H1 (cell line): ENCODE measurements at regions not wholly inside any gene's neighbourhood (a gene's known extent, or its start where the extent isn't known, plus 50 kb on each side); places are given as distances from the start of the nearest gene placed in this dataset.

Experiments
- CTCF ChIA-PET: fragments of 300-600 bp; sonication (Branson Sonifier 250); formaldehyde crosslinking; loops from one replicate; lab custom pipeline; 2021; ENCODE audit not compliant: partially characterized antibody; lab: Charles Lee
- POLR2A ChIA-PET: fragments of 300-600 bp; sonication (Branson Sonifier 250); formaldehyde crosslinking; loops from one replicate; lab custom pipeline; 2021; ENCODE audit warnings: inconsistent platforms; ENCODE audit not compliant: partially characterized antibody; lab: Charles Lee
- DNase-seq, 2 experiments: peaks; one replicate each; pipeline versions ENCODE4 v3.0.0 to v3.0.0-alpha.2; 2010 to 2022; ENCODE audit warnings: low spot score in 2 of 2, low read depth in 1 of 2, mixed read lengths in 1 of 2
- FAIRE-seq: peaks from 2 replicates; lab custom pipeline; 2011; peaks lifted over from hg19 to GRCh38; lab: Jason Lieb, UNC
- H2AFZ ChIP-seq: 2 replicates; pipeline ENCODE4 v1.8.1; 2012; ENCODE audit warnings: low read length, inconsistent platforms
- H2AK5ac ChIP-seq: 2 replicates; pipeline ENCODE4 v1.6.1; 2013; ENCODE audit warnings: low read depth, low read length
- H2BK120ac ChIP-seq: replicated peaks from 2 replicates; pipeline ENCODE3; 2013; ENCODE audit warnings: low read depth, low read length, inconsistent platforms
- H2BK12ac ChIP-seq: 2 replicates; pipeline ENCODE4 v1.6.1; 2013; ENCODE audit warnings: low read depth, low read length
- H2BK15ac ChIP-seq: 2 replicates; pipeline ENCODE4 v1.6.1; 2013; ENCODE audit warnings: low read length
- H2BK20ac ChIP-seq: 2 replicates; pipeline ENCODE4 v1.6.1; 2013; ENCODE audit warnings: low read length
- H2BK5ac ChIP-seq: 2 replicates; pipeline ENCODE4 v1.6.1; 2013; ENCODE audit warnings: low read depth, low read length
- H3K14ac ChIP-seq: 2 replicates; pipeline ENCODE4 v1.6.1; 2013; ENCODE audit warnings: inconsistent platforms; ENCODE audit not compliant: insufficient read length
- H3K18ac ChIP-seq: 2 replicates; pipeline ENCODE4 v1.6.1; 2013; ENCODE audit warnings: low read length; ENCODE audit errors: extremely low read depth
- H3K23ac ChIP-seq: 2 replicates; pipeline ENCODE4 v1.6.1; 2013; ENCODE audit warnings: inconsistent platforms; ENCODE audit not compliant: insufficient read length
- H3K23me2 ChIP-seq: 2 replicates; pipeline ENCODE4 v1.6.1; 2013; ENCODE audit warnings: low read depth, low read length
- H3K27ac ChIP-seq: 2 replicates; pipeline ENCODE4 v1.6.1; 2011; ENCODE audit warnings: low read depth, low read length, inconsistent platforms
- H3K27me3 ChIP-seq, 4 experiments: replicated peaks in 1 of 4; 1 replicate in 1 of 4; 2 replicates in 3 of 4; pipeline versions ENCODE4 v1.6.1 to v1.8.1; 2011 to 2013; ENCODE audit warnings: low read length in 3 of 4, mild to moderate bottlenecking in 3 of 4, inconsistent platforms in 2 of 4, mixed read lengths in 2 of 4, moderate library complexity in 1 of 4; ENCODE audit not compliant: control insufficient read depth in 3 of 4, insufficient read depth in 3 of 4; ENCODE audit errors: extremely low read depth in 1 of 4
- H3K36me3 ChIP-seq, 4 experiments: 2 replicates each; pipeline versions ENCODE4 v1.6.1 to v1.8.1; 2011 to 2013; ENCODE audit warnings: mild to moderate bottlenecking in 4 of 4, low read length in 3 of 4, moderate library complexity in 2 of 4, control low read depth in 1 of 4, inconsistent platforms in 1 of 4; ENCODE audit not compliant: insufficient read depth in 4 of 4, control insufficient read depth in 2 of 4
- H3K4ac ChIP-seq: replicated peaks from 2 replicates; pipeline ENCODE3; 2013; ENCODE audit warnings: low read length, low read depth, mixed read lengths, inconsistent platforms; ENCODE audit not compliant: insufficient read length
- H3K4me1 ChIP-seq, 4 experiments: replicated peaks in 1 of 4; 1 replicate in 1 of 4; 2 replicates in 3 of 4; pipeline versions ENCODE4 v1.6.1 to v1.8.1; 2011 to 2013; ENCODE audit warnings: low read length in 3 of 4, inconsistent platforms in 2 of 4, mixed read lengths in 1 of 4; ENCODE audit not compliant: insufficient read depth in 4 of 4, control insufficient read depth in 3 of 4
- H3K4me2 ChIP-seq, 2 experiments: 2 replicates each; pipeline versions ENCODE4 v1.6.1 to v1.8.1; 2011 to 2013; ENCODE audit warnings: low read depth in 2 of 2, low read length in 2 of 2, control low read depth in 1 of 2, inconsistent platforms in 1 of 2, mild to moderate bottlenecking in 1 of 2; ENCODE audit not compliant: insufficient read depth in 1 of 2
- H3K4me3 ChIP-seq, 4 experiments: fragments of 200-600, 300-600 bp in 1 of 4; sonication (generic), shearing (Covaris generic), sonication (Bioruptor Twin) in 1 of 4; 2 replicates each; pipeline versions ENCODE4 v1.5.1 to v1.8.1; 2011 to 2016; ENCODE audit warnings: low read length in 4 of 4, low read depth in 3 of 4, control low read depth in 2 of 4, inconsistent platforms in 2 of 4, mild to moderate bottlenecking in 2 of 4, mixed read lengths in 1 of 4, moderate library complexity in 1 of 4; ENCODE audit not compliant: insufficient read depth in 2 of 4; ENCODE audit errors: extremely low read depth in 1 of 4
- H3K56ac ChIP-seq: replicated peaks from 2 replicates; pipeline ENCODE3; 2013; ENCODE audit warnings: low read depth, mild to moderate bottlenecking, mixed read lengths, low read length, inconsistent platforms; ENCODE audit not compliant: insufficient read length
- H3K79me1 ChIP-seq: 2 replicates; pipeline ENCODE4 v1.6.1; 2013; ENCODE audit warnings: low read depth, low read length, control low read depth
- H3K79me2 ChIP-seq, 2 experiments: 2 replicates each; pipeline versions ENCODE4 v1.6.1 to v1.8.1; 2012 to 2013; ENCODE audit warnings: low read length in 2 of 2, mild to moderate bottlenecking in 2 of 2, inconsistent platforms in 1 of 2; ENCODE audit not compliant: insufficient read depth in 2 of 2, control insufficient read depth in 1 of 2
- H3K9ac ChIP-seq, 4 experiments: replicated peaks in 1 of 4; 1 replicate in 1 of 4; 2 replicates in 3 of 4; pipeline versions ENCODE4 v1.6.1 to v1.8.1; 2011 to 2013; ENCODE audit warnings: low read depth in 3 of 4, low read length in 3 of 4, control low read depth in 2 of 4, mild to moderate bottlenecking in 2 of 4, moderate library complexity in 2 of 4, inconsistent platforms in 1 of 4; ENCODE audit errors: extremely low read depth in 1 of 4
- H3K9me3 ChIP-seq, 2 experiments: 2 replicates each; pipeline versions ENCODE4 v1.6.1 to v1.8.1; 2012 to 2013; ENCODE audit warnings: mild to moderate bottlenecking in 2 of 2, moderate library complexity in 2 of 2, control low read depth in 1 of 2, inconsistent platforms in 1 of 2, low read depth in 1 of 2, low read length in 1 of 2, mixed read lengths in 1 of 2; ENCODE audit not compliant: insufficient read depth in 2 of 2
- H4K20me1 ChIP-seq, 2 experiments: replicated peaks in 1 of 2; 2 replicates each; pipeline versions ENCODE3 to v1.8.1; 2011 to 2013; ENCODE audit warnings: inconsistent platforms in 2 of 2, low read length in 2 of 2, mild to moderate bottlenecking in 1 of 2; ENCODE audit not compliant: insufficient read depth in 2 of 2, control insufficient read depth in 1 of 2
- H4K5ac ChIP-seq: 2 replicates; pipeline ENCODE4 v1.6.1; 2013; ENCODE audit warnings: low read length, low read depth, mixed read lengths, inconsistent platforms; ENCODE audit not compliant: insufficient read length
- H4K8ac ChIP-seq: 2 replicates; pipeline ENCODE4 v1.8.0; 2013; ENCODE audit warnings: mild to moderate bottlenecking, moderate library complexity, low read length, inconsistent platforms; ENCODE audit not compliant: insufficient read depth; ENCODE audit errors: extremely low read depth
- H4K91ac ChIP-seq: replicated peaks from 2 replicates; pipeline ENCODE3; 2013; ENCODE audit warnings: low read length, mixed read lengths, inconsistent platforms; ENCODE audit not compliant: insufficient read length
- BCL11A ChIP-seq, 2 experiments: IDR thresholded peaks; one replicate each; pipeline ENCODE4 v1.6.1; 2011; ENCODE audit warnings: low read depth in 2 of 2, low read length in 2 of 2, mild to moderate bottlenecking in 2 of 2
- CREB1 ChIP-seq: IDR thresholded peaks from 2 replicates; pipeline ENCODE4 v1.6.1; 2012; ENCODE audit warnings: inconsistent platforms
- CTBP2 ChIP-seq: IDR thresholded peaks from 2 replicates; pipeline ENCODE4 v1.7.0; 2011; ENCODE audit warnings: borderline replicate concordance, mild to moderate bottlenecking, moderate library complexity, mixed read lengths, low read length; ENCODE audit not compliant: insufficient read depth, insufficient read length
- HDAC2 ChIP-seq, 2 experiments: fragments of 300-600 bp in 1 of 2; sonication (generic) in 1 of 2; IDR thresholded peaks; 2 replicates each; pipeline ENCODE4 v1.6.1; 2011 to 2012; ENCODE audit warnings: low read depth in 2 of 2, low read length in 2 of 2, mild to moderate bottlenecking in 2 of 2, moderate library complexity in 2 of 2, borderline replicate concordance in 1 of 2, inconsistent platforms in 1 of 2
- KDM1A ChIP-seq: fragments of 200-600, 300-600 bp; sonication (generic); IDR thresholded peaks from 2 replicates; pipeline ENCODE4 v1.7.1; 2016; ENCODE audit warnings: mild to moderate bottlenecking, low read length, borderline replicate concordance
- KDM4A ChIP-seq: IDR thresholded peaks from one replicate; pipeline ENCODE4 v1.7.1; 2012; ENCODE audit warnings: low read depth, mild to moderate bottlenecking, moderate library complexity, low read length, inconsistent platforms; ENCODE audit not compliant: severe bottlenecking
- NRF1 ChIP-seq: IDR thresholded peaks from 2 replicates; pipeline ENCODE4 v1.6.1; 2011; ENCODE audit warnings: mild to moderate bottlenecking, low read depth, low read length, improper control_type of control experiment
- PHF8 ChIP-seq: fragments of 200-600 bp; sonication (generic); conservative IDR thresholded peaks from 2 replicates; pipeline ENCODE4 v1.7.1; 2012; ENCODE audit warnings: low read depth, mild to moderate bottlenecking, inconsistent platforms, low read length, moderate library complexity
- SIN3A ChIP-seq, 2 experiments: IDR thresholded peaks in 1 of 2; conservative IDR thresholded peaks in 1 of 2; 2 replicates each; pipeline ENCODE4 v1.6.1; 2011 to 2012; ENCODE audit warnings: low read length in 2 of 2, improper control_type of control experiment in 1 of 2, low read depth in 1 of 2, mild to moderate bottlenecking in 1 of 2
- SIRT6 ChIP-seq: IDR thresholded peaks from one replicate; pipeline ENCODE4 v1.7.1; 2012; ENCODE audit warnings: low read length, inconsistent platforms
- SP4 ChIP-seq: IDR thresholded peaks from 2 replicates; pipeline ENCODE4 v1.6.1; 2012; ENCODE audit warnings: low read length, inconsistent platforms
- TEAD4 ChIP-seq: IDR thresholded peaks from 2 replicates; pipeline ENCODE4 v1.6.1; 2012; ENCODE audit warnings: low read depth, low read length, inconsistent platforms, mixed read lengths
- YY1 ChIP-seq: IDR thresholded peaks from 2 replicates; pipeline ENCODE4 v1.6.1; 2011; ENCODE audit warnings: low read depth, mild to moderate bottlenecking, low read length
- WGBS, 2 experiments: shearing (Covaris generic) in 1 of 2; methylation state at CpG; one replicate each; pipeline versions ENCODE4 v1.1.6 to v1.1.7; 2013 to 2015; ENCODE audit warnings: low lambda C conversion rate in 2 of 2, mixed read lengths in 2 of 2, inconsistent platforms in 1 of 2, low coverage in 1 of 2, missing lambda C conversion rate in 1 of 2; ENCODE audit not compliant: insufficient replicate concordance in 2 of 2, insufficient coverage in 1 of 2, insufficient read length in 1 of 2; ENCODE audit errors: extremely low coverage in 1 of 2, missing lambda C conversion rate in 1 of 2; 5-methylcytosine and 5-hydroxymethylcytosine counted together
- TF ChIP-seq, protein P1 (sequence below): IDR thresholded peaks from 2 replicates; pipeline ENCODE4 v1.6.1; 2011; ENCODE audit warnings: low read depth, mild to moderate bottlenecking, low read length; ENCODE audit not compliant: insufficient read depth

DNA sequence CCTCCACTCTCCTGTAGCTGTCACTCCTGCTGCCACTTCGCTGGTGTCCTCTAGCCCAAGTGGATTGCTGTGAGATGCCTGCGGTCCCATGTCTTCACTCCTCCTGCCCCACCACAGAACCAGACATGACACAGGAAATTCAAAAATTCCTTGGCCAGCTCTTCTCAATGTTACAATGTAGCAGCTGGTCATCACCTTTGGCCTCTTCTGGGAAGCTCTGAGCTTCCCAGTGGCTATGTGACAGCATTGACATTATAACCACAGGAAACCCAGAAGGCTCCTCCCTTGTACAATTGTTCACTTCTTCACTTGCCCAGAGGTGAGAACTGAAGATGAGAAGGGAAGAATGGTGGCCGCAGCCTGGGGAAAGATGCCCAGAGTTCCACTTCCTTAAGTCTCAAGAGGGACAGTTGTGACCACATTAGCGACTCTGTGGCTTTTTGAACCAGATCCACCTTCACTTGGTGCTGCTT, 76.1 kb upstream of the NAA20 start:
- H2BK5ac ChIP-seq = no peak overlapping the region
- peaks cover 0 to 2% (median 0%) of the 10 kb centered on the region in 4 experiments; a peak in 2 of 7 replicates for H3K4me1 ChIP-seq
- H3K56ac ChIP-seq = no peak overlapping the region
- no peaks in the 10 kb centered on the region for H4K20me1 ChIP-seq
- 92% methylated on average over 4 of the region's 4 CpGs; no CpG with 5 or more reads in 1 of the 2 experiments for WGBS, 2 experiments
- H2BK20ac ChIP-seq = no peak overlapping the region
- H3K79me2 ChIP-seq = no peaks in the 10 kb centered on the region
- H4K8ac ChIP-seq = no peak overlapping the region
- H3K79me1 ChIP-seq = no peaks in the 10 kb centered on the region
- H3K9me3 ChIP-seq = no peaks in the 10 kb centered on the region
- H2AK5ac ChIP-seq = no peak overlapping the region
- no peak overlapping the region for H2AFZ ChIP-seq
- H2BK120ac ChIP-seq = no peak overlapping the region
- no peaks in the 10 kb centered on the region for H3K23me2 ChIP-seq
- H3K18ac ChIP-seq = no peak overlapping the region
- no peaks in the 10 kb centered on the region for H3K27me3 ChIP-seq
- no peak overlapping the region for H3K9ac ChIP-seq
- H3K14ac ChIP-seq = no peak overlapping the region
- no peak overlapping the region for H4K91ac ChIP-seq
- no peak overlapping the region for H3K23ac ChIP-seq
- H3K4ac ChIP-seq = no peak overlapping the region
- no peaks in the 10 kb centered on the region for H3K36me3 ChIP-seq
- H4K5ac ChIP-seq = no peak overlapping the region
- no peak overlapping the region for H3K4me3 ChIP-seq
- H3K27ac ChIP-seq = no peak overlapping the region
- no peak overlapping the region for H2BK15ac ChIP-seq
- ChIA-PET CTCF (interaction anchor here (0.8 to 1.6 kb wide), 4 partner anchors 19 to 154 kb away, joined by 3 to 7 read pairs (median 4); no protein-coding TSS in a partner anchor), POLR2A (interaction anchor here (0.5 kb wide), 1 partner anchor 66 kb away, joined by 4 read pairs; no protein-coding TSS in a partner anchor)
- FAIRE-seq = no peak
- no peak overlapping the region for H2BK12ac ChIP-seq
- DNase-seq = no peak
- H3K4me2 ChIP-seq = no peak overlapping the region
- no peak for TF ChIP-seq CREB1
- TF ChIP-seq KDM4A = no peak
- TF ChIP-seq TEAD4 = no peak
- TF ChIP-seq CTBP2 = no peak
- TF ChIP-seq SP4 = no peak
- TF ChIP-seq YY1 = no peak
- TF ChIP-seq HDAC2 (IDR thresholded peaks at IDR 0.05; ENCODE audit: borderline replicate concordance in 1 of 2, low read depth in 2 of 2, low read length in 2 of 2) = no peak
- no peak for TF ChIP-seq BCL11A (IDR thresholded peaks at IDR 0.05; ENCODE audit: low read depth in 2 of 2, low read length in 2 of 2)
- no peak for TF ChIP-seq KDM1A
- TF ChIP-seq, protein P1, sequence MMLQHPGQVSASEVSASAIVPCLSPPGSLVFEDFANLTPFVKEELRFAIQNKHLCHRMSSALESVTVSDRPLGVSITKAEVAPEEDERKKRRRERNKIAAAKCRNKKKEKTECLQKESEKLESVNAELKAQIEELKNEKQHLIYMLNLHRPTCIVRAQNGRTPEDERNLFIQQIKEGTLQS = no peak
- no peak for TF ChIP-seq PHF8
- TF ChIP-seq NRF1 = no peak
- no peak for TF ChIP-seq SIRT6
- TF ChIP-seq SIN3A (conservative IDR thresholded peaks at IDR 0.05 in 1 of 2, IDR thresholded peaks at IDR 0.05 in 1 of 2; ENCODE audit: low read depth in 1 of 2, low read length in 2 of 2) = no peak
